Lower leg skin (tissue), 4 donors: ENCODE measurements at regions not wholly inside any gene's neighbourhood (a gene's known extent, or its start where the extent isn't known, plus 50 kb on each side); places are given as distances from the start of the nearest gene placed in this dataset.

ENCODE experiments used
- DNase-seq, 2 donors: peaks; one replicate each; pipeline ENCODE4 v3.0.0-alpha.2; 2019; ENCODE audit warnings: low spot score in 2 of 2
- H3K4me3 ChIP-seq: fragments of 200-600 bp; sonication (generic); 2 replicates; pipeline ENCODE4 v1.5.1; 2017; ENCODE audit warnings: mild to moderate bottlenecking, low read depth; ENCODE audit not compliant: poor library complexity, severe bottlenecking
- CTCF ChIP-seq, 3 donors: fragments of 450-650 bp; IDR thresholded peaks; one replicate each; pipeline ENCODE4 v1.5.1; 2016; ENCODE audit warnings: antibody characterized with exemption in 3 of 3, mild to moderate bottlenecking in 3 of 3, moderate library complexity in 2 of 3
- POLR2A ChIP-seq, 2 donors: fragments of 450-650 bp; IDR thresholded peaks; one replicate each; pipeline ENCODE4 v1.6.1; 2016 to 2017; ENCODE audit warnings: antibody characterized with exemption in 2 of 2, mild to moderate bottlenecking in 1 of 2, moderate library complexity in 1 of 2
- WGBS, 2 donors: methylation state at CpG; one replicate each; pipeline ENCODE4 v1.1.5; 2018; 5-methylcytosine and 5-hydroxymethylcytosine counted together
- intact Hi-C: fragments of 100-400 bp; cut with DNase I; formaldehyde crosslinking; loops from one replicate; pipeline ENCODE4 v1.15.0; 2023; ENCODE audit warnings: low total_unique reads

GRCh38 chr4:175560604-175561003, 251.5 kb downstream of the GPM6A start:
- TF ChIP-seq CTCF (IDR thresholded peaks at IDR 0.05) (no peak), POLR2A (IDR thresholded peaks at IDR 0.05) (no peak)
- H3K4me3 ChIP-seq = no peak overlapping the region
- no peak for DNase-seq
- 18 to 27% methylated on average over 1 of the region's 1 CpG for WGBS, 2 donors
- intact Hi-C loops = no loop called here

GRCh38 chr4:175561696-175562095, 250.4 kb downstream of the GPM6A start:
- no peak for DNase-seq
- TF ChIP-seq POLR2A (IDR thresholded peaks at IDR 0.05) = no peak
- TF ChIP-seq CTCF (IDR thresholded peaks at IDR 0.05) = no peak
- H3K4me3 ChIP-seq = no peak overlapping the region
- 73 to 87% methylated on average over 1 of the region's 1 CpG for WGBS, 2 donors
- intact Hi-C loops = no loop called here

- WGBS, 2 donors = 22 to 40% methylated on average over 2 of the region's 2 CpGs
- TF ChIP-seq POLR2A (IDR thresholded peaks at IDR 0.05) = no peak
- no peak for TF ChIP-seq CTCF (IDR thresholded peaks at IDR 0.05)
- DNase-seq = no peak
- no peak overlapping the region for H3K4me3 ChIP-seq
- intact Hi-C loops = no loop called here
Observed at GRCh38 chr4:175562111-175562510, 250.0 kb downstream of the GPM6A start.

- DNase-seq = no peak
- 70 to 76% methylated on average over 4 of the region's 4 CpGs for WGBS, 2 donors
- TF ChIP-seq POLR2A (IDR thresholded peaks at IDR 0.05) (no peak), CTCF (IDR thresholded peaks at IDR 0.05) (no peak)
- H3K4me3 ChIP-seq = no peak overlapping the region
- intact Hi-C loops = no loop called here
Observed at GRCh38 chr4:175562542-175562941, 249.5 kb downstream of the GPM6A start.
